H1 (cell line): ENCODE measurements at regions not wholly inside any gene's neighbourhood (a gene's known extent, or its start where the extent isn't known, plus 50 kb on each side); places are given as distances from the start of the nearest gene placed in this dataset.

Experiments
- CHD1 ChIP-seq: IDR thresholded peaks from 2 replicates; pipeline ENCODE4 v1.6.1; 2012; ENCODE audit warnings: low read depth, low read length, improper control_type of control experiment
- KDM1A ChIP-seq: fragments of 200-600, 300-600 bp; sonication (generic); IDR thresholded peaks from 2 replicates; pipeline ENCODE4 v1.7.1; 2016; ENCODE audit warnings: mild to moderate bottlenecking, low read length, borderline replicate concordance
- RXRA ChIP-seq: IDR thresholded peaks from 2 replicates; pipeline ENCODE4 v1.6.1; 2011; ENCODE audit warnings: low read depth, mild to moderate bottlenecking, low read length, moderate library complexity; ENCODE audit not compliant: insufficient read depth

DNA sequence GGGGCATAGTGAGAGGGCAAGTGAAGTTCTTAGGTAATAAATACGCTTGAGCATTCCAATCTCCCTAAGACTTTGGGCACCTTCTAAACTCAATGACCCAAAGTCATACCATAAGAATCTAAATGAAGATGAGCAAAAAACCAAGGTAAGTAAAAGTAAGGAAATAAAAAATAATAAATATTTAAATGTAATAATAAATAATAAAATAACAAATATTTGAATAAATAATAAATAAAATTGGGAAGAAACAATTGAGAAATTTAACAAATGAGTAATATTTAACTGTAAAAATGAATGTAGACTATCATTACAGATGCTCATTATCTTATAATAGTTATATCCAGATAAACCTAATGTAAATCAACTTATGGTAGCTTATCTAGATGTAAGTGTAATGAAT lies 391.7 kb downstream of the WDR72 start (continued):
- no peak for TF ChIP-seq CHD1
- no peak for TF ChIP-seq KDM1A
- TF ChIP-seq RXRA = no peak
